IPS-18c (cell line): ENCODE measurements at regions not wholly inside any gene's neighbourhood (a gene's known extent, or its start where the extent isn't known, plus 50 kb on each side); places are given as distances from the start of the nearest gene placed in this dataset.

ENCODE experiments used
- H3K4me3 ChIP-seq: 2 replicates; pipeline ENCODE4 v1.7.0; 2013; ENCODE audit warnings: low read depth, mild to moderate bottlenecking, low read length, moderate library complexity; ENCODE audit not compliant: insufficient read depth
- H3K9me3 ChIP-seq: one replicate; pipeline ENCODE4 v1.6.1; 2013; ENCODE audit warnings: mild to moderate bottlenecking, low read length, moderate library complexity; ENCODE audit not compliant: control insufficient read depth, insufficient read depth

- Histone ChIP-seq H3K9me3 (no peaks in the 10 kb centered on the region), H3K4me3 (no peak overlapping the region)
Observed at GRCh38 chr15:81987628-81988027, 58.2 kb downstream of the MEX3B start.

DNA sequence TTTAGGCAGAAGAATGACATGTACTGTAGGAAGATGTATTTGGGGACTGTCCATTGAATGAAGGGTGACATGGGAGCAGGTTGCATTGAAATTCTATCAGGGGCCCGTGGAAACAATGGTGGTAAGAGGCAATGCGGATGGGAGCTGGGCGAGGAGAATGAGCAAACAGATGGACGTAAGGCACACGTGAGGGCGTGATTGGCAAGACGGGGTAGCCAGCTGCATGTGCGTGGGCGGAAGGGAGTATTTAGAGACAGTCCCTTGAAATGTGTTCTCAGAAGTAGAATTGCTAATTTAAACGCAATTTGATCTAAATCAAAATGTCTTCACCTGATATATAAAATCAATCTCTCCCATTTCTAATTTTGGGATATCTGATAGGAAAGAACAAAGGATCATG lies 62.3 kb downstream of the MEX3B start:
- Histone ChIP-seq H3K9me3 (no peaks in the 10 kb centered on the region), H3K4me3 (no peak overlapping the region)

- Histone ChIP-seq H3K9me3 (no peaks in the 10 kb centered on the region), H3K4me3 (no peak overlapping the region)
Observed at GRCh38 chr15:81982808-81983207, 63.0 kb downstream of the MEX3B start.

GRCh38 chr15:81981908-81982307 lies 63.9 kb downstream of the MEX3B start:
- no peaks in the 10 kb centered on the region for H3K9me3 ChIP-seq
- no peak overlapping the region for H3K4me3 ChIP-seq

GRCh38 chr15:81977464-81977863 lies 68.4 kb downstream of the MEX3B start:
- no peak overlapping the region for H3K4me3 ChIP-seq
- H3K9me3 ChIP-seq = no peaks in the 10 kb centered on the region

- Histone ChIP-seq H3K4me3 (no peak overlapping the region), H3K9me3 (no peaks in the 10 kb centered on the region)
Observed at GRCh38 chr15:81968691-81969090, 77.1 kb downstream of the MEX3B start.

DNA sequence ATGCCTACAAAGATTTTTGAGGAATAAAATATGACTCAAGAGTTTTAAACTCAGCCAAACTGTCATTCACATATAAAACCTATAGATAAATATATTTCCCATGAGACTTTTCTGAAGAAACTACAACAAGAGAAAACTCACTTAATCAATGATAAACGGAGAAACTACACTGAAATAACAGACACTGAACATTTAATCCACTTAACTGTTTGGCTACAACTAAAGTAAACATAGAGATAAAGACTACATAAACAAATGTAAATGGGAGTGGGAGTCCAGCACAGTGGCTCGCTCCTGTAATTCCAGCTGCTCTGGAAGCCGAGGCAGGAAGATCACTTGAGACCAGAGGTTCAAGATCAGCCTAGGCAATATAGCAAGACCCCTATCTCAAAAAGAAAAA lies 79.2 kb downstream of the MEX3B start:
- Histone ChIP-seq H3K4me3 (no peak overlapping the region), H3K9me3 (no peaks in the 10 kb centered on the region)

DNA sequence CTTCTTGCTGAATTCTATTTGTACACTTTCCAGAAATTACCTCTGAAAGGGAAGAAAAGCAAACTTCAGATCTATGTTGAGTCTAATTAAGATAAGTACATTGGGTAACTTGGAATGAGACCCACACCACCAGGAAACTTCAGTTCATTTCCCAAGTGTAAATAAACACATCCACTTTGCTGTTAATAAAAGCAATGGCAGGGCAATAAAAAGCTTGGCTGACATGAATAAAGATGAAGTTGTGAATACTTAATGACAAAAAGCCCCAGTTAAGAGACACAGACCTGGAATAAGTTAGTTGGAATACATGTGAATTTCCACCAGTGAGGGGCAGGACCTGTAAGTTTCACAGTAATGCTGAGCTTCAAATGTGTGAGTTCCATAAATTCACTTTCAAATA lies 83.3 kb downstream of the MEX3B start:
- no peak overlapping the region for H3K4me3 ChIP-seq
- no peaks in the 10 kb centered on the region for H3K9me3 ChIP-seq

DNA sequence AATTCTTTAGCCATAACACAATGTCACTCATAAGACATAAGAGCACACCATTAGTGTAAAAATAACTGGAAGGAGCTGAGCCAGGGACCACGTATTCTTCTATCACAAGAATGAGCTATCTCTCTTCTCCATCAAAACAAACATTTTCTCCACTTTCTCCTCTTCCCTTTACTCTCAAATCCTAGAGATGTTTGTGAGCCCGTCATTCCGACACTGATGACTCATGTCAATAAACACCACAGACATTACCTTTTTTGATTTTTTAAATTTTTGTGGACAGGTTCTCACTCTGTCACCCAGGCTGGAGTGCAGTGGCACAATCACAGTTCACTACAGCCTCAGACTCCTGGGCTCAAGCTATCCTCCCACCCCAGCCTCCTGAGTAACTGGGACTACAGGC lies 86.6 kb downstream of the MEX3B start:
- H3K4me3 ChIP-seq = no peak overlapping the region
- no peaks in the 10 kb centered on the region for H3K9me3 ChIP-seq

DNA sequence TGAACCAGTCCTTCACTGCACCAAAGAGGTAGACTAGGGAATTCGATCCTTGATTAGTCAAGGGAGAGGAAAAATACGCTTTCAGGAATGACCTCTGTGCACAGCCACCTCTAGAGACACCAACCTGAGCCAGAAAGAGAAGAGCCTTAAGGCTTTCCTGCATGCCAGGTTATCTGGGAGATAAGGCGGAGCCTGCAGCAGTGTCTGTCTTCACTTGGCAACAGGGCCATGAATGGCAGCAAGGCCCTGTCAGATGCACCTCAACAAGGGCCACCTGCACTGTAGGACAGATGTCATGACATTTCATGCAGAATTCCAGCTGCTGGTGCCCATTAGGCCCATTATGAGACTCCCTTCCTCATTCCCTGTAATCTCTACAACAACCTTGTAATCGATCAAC lies 88.1 kb downstream of the MEX3B start:
- Histone ChIP-seq H3K9me3 (no peaks in the 10 kb centered on the region), H3K4me3 (no peak overlapping the region)

GRCh38 chr15:81955382-81956062 lies 90.3 kb downstream of the MEX3B start:
- H3K4me3 ChIP-seq = no peak overlapping the region

GRCh38 chr15:81954158-81954783 lies 91.5 kb downstream of the MEX3B start:
- Histone ChIP-seq H3K9me3 (no peaks in the 10 kb centered on the region), H3K4me3 (no peak overlapping the region)

More at GRCh38 chr15:81955382-81956062, 90.3 kb downstream of the MEX3B start:
- no peaks in the 10 kb centered on the region for H3K9me3 ChIP-seq

DNA sequence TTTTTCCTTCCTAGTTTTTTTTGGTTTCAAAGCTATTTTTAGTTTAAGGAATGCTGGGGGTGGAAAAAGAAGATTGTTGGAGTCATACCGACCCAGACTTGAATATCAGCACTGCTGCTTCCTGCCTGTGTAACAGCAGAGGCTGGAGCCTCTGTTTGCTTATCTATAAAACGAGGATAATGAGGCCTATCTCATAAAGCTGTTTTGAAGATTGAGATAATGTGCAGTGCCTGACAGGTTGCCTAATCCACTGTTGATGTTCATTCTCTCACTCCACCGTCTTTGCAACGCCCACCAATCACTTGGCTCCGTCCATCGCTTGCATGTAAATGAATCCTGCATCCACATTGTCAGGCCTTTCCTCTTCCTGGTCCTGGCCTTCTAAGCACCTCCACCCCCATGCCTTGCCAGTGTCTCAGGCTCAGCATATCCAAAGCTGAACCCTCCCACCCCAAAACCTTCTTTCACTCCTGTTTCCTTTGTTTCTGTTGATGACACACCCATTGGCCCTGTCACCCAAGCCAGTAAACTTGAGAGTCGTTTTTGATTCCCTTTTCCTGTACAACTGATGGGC lies 94.9 kb downstream of the MEX3B start:
- no peaks in the 10 kb centered on the region for H3K9me3 ChIP-seq

DNA sequence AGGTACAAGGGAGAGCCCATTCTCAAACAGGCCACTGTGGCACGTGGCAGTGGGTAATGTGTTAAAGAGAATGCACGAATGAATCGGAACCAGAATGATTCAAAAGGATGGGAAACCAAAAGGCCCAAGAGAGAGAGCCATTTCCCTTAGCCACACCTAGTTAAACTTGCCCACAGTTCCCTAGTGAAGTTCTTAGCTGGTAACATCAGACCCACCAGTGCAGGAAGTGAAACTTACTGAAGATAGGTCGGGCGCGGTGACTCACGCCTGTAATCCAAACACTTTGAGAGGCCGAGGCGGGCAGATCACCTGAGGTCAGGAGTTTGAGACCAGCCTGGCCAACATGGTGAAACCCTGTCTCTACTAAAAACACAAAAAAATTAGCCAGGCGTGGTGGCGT lies 97.1 kb downstream of the MEX3B start:
- Histone ChIP-seq H3K4me3 (no peak overlapping the region), H3K9me3 (no peaks in the 10 kb centered on the region)

More for the DNA sequence above, 94.9 kb downstream of the MEX3B start:
- H3K4me3 ChIP-seq = no peak overlapping the region

- Histone ChIP-seq H3K9me3 (no peaks in the 10 kb centered on the region), H3K4me3 (no peak overlapping the region)
Observed at GRCh38 chr15:81948222-81948621, 97.6 kb downstream of the MEX3B start.

GRCh38 chr15:81947548-81947947 lies 98.3 kb downstream of the MEX3B start:
- Histone ChIP-seq H3K4me3 (no peak overlapping the region), H3K9me3 (no peaks in the 10 kb centered on the region)

GRCh38 chr15:81945014-81945615 lies 100.7 kb downstream of the MEX3B start:
- Histone ChIP-seq H3K4me3 (no peak overlapping the region), H3K9me3 (no peaks in the 10 kb centered on the region)

GRCh38 chr15:81942655-81943195 lies 103.1 kb downstream of the MEX3B start:
- H3K9me3 ChIP-seq = no peaks in the 10 kb centered on the region
- H3K4me3 ChIP-seq = no peak overlapping the region
